ENCODE measurements at regions not wholly inside any gene's neighbourhood (a gene's known extent, or its start where the extent isn't known, plus 50 kb on each side); places are given as distances from the start of the nearest gene placed in this dataset.
"Not testable (repeated sequence)": the region's sequence is repeated elsewhere in the genome, so short reads cannot be mapped to it uniquely, and the experiment has no call there.

DNA sequence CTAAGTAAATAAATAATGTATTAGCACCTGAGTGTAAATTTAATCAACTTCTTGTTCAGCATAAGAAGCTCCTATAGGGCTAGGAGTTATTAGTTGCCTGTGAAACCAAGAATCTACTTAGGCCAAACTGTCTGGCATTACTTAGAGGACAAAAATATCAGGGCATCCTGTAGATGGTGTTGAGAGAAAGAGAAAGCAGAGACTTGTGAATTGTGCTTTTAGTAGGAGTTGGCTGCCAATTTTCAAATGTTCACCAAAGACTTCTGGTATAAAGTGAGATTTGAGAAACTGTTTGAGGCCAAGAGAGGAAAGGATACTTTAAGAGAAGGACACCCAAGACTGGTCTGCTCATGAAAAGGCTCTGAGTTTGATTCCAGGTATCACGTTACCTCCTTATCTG is 315.5 kb upstream of the DEPDC1 start (continued):
- TF ChIP-seq, protein P1, sequence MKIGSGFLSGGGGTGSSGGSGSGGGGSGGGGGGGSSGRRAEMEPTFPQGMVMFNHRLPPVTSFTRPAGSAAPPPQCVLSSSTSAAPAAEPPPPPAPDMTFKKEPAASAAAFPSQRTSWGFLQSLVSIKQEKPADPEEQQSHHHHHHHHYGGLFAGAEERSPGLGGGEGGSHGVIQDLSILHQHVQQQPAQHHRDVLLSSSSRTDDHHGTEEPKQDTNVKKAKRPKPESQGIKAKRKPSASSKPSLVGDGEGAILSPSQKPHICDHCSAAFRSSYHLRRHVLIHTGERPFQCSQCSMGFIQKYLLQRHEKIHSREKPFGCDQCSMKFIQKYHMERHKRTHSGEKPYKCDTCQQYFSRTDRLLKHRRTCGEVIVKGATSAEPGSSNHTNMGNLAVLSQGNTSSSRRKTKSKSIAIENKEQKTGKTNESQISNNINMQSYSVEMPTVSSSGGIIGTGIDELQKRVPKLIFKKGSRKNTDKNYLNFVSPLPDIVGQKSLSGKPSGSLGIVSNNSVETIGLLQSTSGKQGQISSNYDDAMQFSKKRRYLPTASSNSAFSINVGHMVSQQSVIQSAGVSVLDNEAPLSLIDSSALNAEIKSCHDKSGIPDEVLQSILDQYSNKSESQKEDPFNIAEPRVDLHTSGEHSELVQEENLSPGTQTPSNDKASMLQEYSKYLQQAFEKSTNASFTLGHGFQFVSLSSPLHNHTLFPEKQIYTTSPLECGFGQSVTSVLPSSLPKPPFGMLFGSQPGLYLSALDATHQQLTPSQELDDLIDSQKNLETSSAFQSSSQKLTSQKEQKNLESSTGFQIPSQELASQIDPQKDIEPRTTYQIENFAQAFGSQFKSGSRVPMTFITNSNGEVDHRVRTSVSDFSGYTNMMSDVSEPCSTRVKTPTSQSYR (CRISPR knock-in tag; IDR thresholded peaks at IDR 0.05): no peak
- no peak for TF ChIP-seq ZNF263 (CRISPR knock-in tag; IDR thresholded peaks at IDR 0.05; ENCODE audit: low read depth)

DNA sequence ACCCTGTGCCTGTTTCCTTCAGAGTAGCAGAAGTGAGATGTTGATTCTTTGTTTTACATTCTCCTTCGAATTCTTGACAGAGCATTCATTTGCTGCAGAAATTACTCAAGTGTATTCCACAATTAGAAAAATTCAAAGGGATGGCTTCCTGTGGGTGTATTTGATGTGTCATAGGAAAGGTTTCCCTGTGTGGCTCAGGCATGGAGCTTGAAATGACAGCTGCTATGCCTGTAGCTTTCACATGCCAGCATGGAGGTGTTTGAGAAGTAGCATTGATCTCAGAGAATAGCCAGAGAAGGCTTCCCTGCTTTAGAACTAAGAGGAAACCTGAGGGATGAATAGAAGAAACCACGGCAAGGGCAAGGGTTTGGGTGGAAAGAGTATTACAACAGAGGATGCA is 317.2 kb upstream of the DEPDC1 start:
- no peak for TF ChIP-seq ZNF671 (CRISPR knock-in tag; IDR thresholded peaks at IDR 0.05)
- no peak for TF ChIP-seq EMX1 (CRISPR knock-in tag; IDR thresholded peaks at IDR 0.05)
- TF ChIP-seq, protein P2, sequence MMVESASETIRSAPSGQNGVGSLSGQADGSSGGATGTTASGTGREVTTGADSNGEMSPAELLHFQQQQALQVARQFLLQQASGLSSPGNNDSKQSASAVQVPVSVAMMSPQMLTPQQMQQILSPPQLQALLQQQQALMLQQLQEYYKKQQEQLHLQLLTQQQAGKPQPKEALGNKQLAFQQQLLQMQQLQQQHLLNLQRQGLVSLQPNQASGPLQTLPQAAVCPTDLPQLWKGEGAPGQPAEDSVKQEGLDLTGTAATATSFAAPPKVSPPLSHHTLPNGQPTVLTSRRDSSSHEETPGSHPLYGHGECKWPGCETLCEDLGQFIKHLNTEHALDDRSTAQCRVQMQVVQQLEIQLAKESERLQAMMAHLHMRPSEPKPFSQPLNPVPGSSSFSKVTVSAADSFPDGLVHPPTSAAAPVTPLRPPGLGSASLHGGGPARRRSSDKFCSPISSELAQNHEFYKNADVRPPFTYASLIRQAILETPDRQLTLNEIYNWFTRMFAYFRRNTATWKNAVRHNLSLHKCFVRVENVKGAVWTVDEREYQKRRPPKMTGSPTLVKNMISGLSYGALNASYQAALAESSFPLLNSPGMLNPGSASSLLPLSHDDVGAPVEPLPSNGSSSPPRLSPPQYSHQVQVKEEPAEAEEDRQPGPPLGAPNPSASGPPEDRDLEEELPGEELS (CRISPR knock-in tag; IDR thresholded peaks at IDR 0.05): no peak
- TF ChIP-seq ETV6 (CRISPR knock-in tag; IDR thresholded peaks at IDR 0.05): no peak
- no peak for ATAC-seq
- no peaks in the 10 kb centered on the region for H3K27me3 Mint-ChIP-seq (ENCODE audit: low read depth)
- CTCF ChIA-PET: no interaction called here
- H3K9me3 Mint-ChIP-seq: no peaks in the 10 kb centered on the region
- peaks cover 4% of the 10 kb centered on the region for H3K4me1 Mint-ChIP-seq
- H3K4me3 Mint-ChIP-seq: no peak overlapping the region
- no peaks in the 10 kb centered on the region for H3K36me3 Mint-ChIP-seq
- POLR2A ChIA-PET: no interaction called here
- H3K27ac Mint-ChIP-seq: no peak overlapping the region
- no peak for DNase-seq (ENCODE audit: low spot score)

DNA sequence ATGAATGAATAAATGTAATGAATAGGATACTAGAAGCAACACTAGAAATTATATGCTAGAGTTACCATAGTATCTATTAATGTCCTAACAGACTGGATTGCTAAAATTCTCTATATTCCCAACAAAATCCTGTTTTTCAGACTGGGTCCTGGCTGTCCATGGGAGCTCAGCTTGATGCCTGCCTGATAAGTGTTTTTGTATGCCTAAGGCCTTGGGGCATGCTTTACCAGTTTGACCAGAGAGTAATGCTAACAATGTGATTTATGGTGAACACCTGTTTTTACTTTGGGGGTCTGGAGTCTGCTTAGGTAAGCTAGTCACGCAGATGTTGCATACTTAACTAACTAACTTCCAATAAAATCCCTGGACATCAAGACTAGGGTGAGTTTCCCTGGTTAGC is 318.8 kb upstream of the DEPDC1 start:
- Mint-ChIP-seq H3K4me1 (peaks cover 4% of the 10 kb centered on the region), H3K4me3 (no peak overlapping the region), H3K27me3 (ENCODE audit: low read depth) (no peaks in the 10 kb centered on the region), H3K36me3 (no peaks in the 10 kb centered on the region), H3K9me3 (no peaks in the 10 kb centered on the region), H3K27ac (no peak overlapping the region)
- CTCF ChIA-PET: no interaction called here
- no peak for TF ChIP-seq ZNF121 (CRISPR knock-in tag; IDR thresholded peaks at IDR 0.05)
- TF ChIP-seq, protein P3, sequence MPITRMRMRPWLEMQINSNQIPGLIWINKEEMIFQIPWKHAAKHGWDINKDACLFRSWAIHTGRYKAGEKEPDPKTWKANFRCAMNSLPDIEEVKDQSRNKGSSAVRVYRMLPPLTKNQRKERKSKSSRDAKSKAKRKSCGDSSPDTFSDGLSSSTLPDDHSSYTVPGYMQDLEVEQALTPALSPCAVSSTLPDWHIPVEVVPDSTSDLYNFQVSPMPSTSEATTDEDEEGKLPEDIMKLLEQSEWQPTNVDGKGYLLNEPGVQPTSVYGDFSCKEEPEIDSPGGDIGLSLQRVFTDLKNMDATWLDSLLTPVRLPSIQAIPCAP (CRISPR knock-in tag; IDR thresholded peaks at IDR 0.05): no peak
- no peak for TF ChIP-seq ZNF416 (CRISPR knock-in tag; IDR thresholded peaks at IDR 0.05)
- TF ChIP-seq OVOL2 (CRISPR knock-in tag; IDR thresholded peaks at IDR 0.05; ENCODE audit: borderline replicate concordance): no peak
- TF ChIP-seq PRRX2 (CRISPR knock-in tag; IDR thresholded peaks at IDR 0.05): no peak
- TF ChIP-seq, protein P4, sequence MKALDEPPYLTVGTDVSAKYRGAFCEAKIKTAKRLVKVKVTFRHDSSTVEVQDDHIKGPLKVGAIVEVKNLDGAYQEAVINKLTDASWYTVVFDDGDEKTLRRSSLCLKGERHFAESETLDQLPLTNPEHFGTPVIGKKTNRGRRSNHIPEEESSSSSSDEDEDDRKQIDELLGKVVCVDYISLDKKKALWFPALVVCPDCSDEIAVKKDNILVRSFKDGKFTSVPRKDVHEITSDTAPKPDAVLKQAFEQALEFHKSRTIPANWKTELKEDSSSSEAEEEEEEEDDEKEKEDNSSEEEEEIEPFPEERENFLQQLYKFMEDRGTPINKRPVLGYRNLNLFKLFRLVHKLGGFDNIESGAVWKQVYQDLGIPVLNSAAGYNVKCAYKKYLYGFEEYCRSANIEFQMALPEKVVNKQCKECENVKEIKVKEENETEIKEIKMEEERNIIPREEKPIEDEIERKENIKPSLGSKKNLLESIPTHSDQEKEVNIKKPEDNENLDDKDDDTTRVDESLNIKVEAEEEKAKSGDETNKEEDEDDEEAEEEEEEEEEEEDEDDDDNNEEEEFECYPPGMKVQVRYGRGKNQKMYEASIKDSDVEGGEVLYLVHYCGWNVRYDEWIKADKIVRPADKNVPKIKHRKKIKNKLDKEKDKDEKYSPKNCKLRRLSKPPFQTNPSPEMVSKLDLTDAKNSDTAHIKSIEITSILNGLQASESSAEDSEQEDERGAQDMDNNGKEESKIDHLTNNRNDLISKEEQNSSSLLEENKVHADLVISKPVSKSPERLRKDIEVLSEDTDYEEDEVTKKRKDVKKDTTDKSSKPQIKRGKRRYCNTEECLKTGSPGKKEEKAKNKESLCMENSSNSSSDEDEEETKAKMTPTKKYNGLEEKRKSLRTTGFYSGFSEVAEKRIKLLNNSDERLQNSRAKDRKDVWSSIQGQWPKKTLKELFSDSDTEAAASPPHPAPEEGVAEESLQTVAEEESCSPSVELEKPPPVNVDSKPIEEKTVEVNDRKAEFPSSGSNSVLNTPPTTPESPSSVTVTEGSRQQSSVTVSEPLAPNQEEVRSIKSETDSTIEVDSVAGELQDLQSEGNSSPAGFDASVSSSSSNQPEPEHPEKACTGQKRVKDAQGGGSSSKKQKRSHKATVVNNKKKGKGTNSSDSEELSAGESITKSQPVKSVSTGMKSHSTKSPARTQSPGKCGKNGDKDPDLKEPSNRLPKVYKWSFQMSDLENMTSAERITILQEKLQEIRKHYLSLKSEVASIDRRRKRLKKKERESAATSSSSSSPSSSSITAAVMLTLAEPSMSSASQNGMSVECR (CRISPR knock-in tag; IDR thresholded peaks at IDR 0.05; ENCODE audit: borderline replicate concordance): no peak
- TF ChIP-seq ZNF423 (CRISPR knock-in tag; IDR thresholded peaks at IDR 0.05): no peak
- no peak for TF ChIP-seq GTF2I (CRISPR knock-in tag; conservative IDR thresholded peaks at IDR 0.05)
- TF ChIP-seq, protein P5, sequence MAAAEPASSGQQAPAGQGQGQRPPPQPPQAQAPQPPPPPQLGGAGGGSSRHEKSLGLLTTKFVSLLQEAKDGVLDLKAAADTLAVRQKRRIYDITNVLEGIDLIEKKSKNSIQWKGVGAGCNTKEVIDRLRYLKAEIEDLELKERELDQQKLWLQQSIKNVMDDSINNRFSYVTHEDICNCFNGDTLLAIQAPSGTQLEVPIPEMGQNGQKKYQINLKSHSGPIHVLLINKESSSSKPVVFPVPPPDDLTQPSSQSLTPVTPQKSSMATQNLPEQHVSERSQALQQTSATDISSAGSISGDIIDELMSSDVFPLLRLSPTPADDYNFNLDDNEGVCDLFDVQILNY (CRISPR knock-in tag; IDR thresholded peaks at IDR 0.05): no peak
- TF ChIP-seq CREB1 (CRISPR knock-in tag; IDR thresholded peaks at IDR 0.05): no peak
- DNase-seq (ENCODE audit: low spot score) (no peak), ATAC-seq (no peak)
- POLR2A ChIA-PET: no interaction called here

DNA sequence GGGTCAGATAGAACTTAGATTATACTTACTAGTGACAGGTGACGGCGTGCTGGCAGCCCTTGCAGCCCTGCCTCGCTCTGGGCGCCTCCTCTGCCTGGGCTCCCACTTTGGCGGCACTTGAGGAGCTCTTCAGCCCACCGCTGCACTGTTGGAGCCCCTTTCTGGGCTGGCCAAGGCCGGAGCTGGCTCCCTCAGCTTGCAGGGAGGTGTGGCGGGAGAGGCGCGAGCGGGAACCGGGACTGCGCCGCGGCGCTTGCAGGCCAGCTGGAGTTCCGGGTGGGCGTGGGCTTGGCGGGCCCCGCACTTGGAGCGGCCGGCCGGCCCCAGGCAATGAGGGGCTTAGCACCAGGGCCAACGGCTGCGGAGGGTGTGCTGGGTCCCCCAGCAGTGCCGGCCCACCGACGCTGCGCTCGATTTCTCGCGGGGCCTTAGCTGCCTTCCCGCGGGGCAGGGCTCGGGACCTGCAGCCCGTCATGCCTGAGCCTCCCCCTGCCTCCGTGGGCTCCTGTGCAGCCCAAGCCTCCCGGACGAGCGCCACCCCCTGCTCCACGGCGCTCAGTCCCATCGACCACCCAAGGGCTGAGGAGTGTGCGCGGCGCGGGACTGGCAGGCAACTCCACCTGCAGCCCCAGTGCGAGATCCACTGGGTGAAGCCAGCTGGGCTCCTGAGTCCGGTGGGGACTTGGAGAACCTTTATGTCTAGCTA is 320.8 kb upstream of the DEPDC1 start:
- H3K9me3 Mint-ChIP-seq; H3K36me3 Mint-ChIP-seq; H3K4me1 Mint-ChIP-seq; H3K4me3 Mint-ChIP-seq; ATAC-seq; CTCF ChIA-PET; H3K27me3 Mint-ChIP-seq (ENCODE audit: low read depth); H3K27ac Mint-ChIP-seq: not testable (repeated sequence)
- POLR2A ChIA-PET: interaction anchor here (0.6 kb wide), 1 partner anchor 75 kb away, joined by 4 read pairs; no protein-coding TSS in a partner anchor
- DNase-seq (ENCODE audit: low spot score): peak; percentile 11

Data from WTC11 (cell line).